A673 (cell line): ENCODE measurements at regions not wholly inside any gene's neighbourhood (a gene's known extent, or its start where the extent isn't known, plus 50 kb on each side); places are given as distances from the start of the nearest gene placed in this dataset.

Experiments used
- BruUV-seq: library from RNA; stranded (reverse); fragments of 400-500 nt; replicated peaks from 2 replicates; lab custom pipeline; 2021; lab: Mats Ljungman, UMichigan
- CTCF ChIA-PET: fragments of 300-600 bp; sonication (Branson Sonifier 250); formaldehyde crosslinking; loops from one replicate; lab custom pipeline; 2022; ENCODE audit warnings: antibody characterized with exemption; lab: Charles Lee
- POLR2A ChIA-PET: fragments of 300-600 bp; sonication (Branson Sonifier 250); formaldehyde crosslinking; loops from one replicate; lab custom pipeline; 2022; ENCODE audit warnings: antibody characterized with exemption; ENCODE audit not compliant: low non-redundant PET; lab: Charles Lee
- DNase-seq: peaks from one replicate; pipeline ENCODE4 v3.0.0-alpha.2; 2015; ENCODE audit warnings: low spot score
- H3K27ac ChIP-seq: fragments of 200-600 bp; sonication (generic); 2 replicates; pipeline ENCODE4 v1.5.1; 2016; ENCODE audit warnings: mixed run types, low read depth, mild to moderate bottlenecking, mixed read lengths, antibody characterized with exemption, low read length; ENCODE audit not compliant: poor library complexity, severe bottlenecking
- H3K27me3 ChIP-seq: fragments of 200-600 bp; sonication (generic); replicated peaks from 2 replicates; pipeline ENCODE4 v1.6.1; 2017; ENCODE audit warnings: mixed run types, low read depth, mild to moderate bottlenecking, mixed read lengths, antibody characterized with exemption, low read length; ENCODE audit not compliant: insufficient read depth, poor library complexity
- H3K36me3 ChIP-seq: fragments of 200-600 bp; sonication (generic); 2 replicates; pipeline ENCODE4 v1.6.1; 2016; ENCODE audit warnings: mixed run types, mild to moderate bottlenecking, mixed read lengths, antibody characterized with exemption, low read length; ENCODE audit not compliant: insufficient read depth, poor library complexity, severe bottlenecking
- H3K4me1 ChIP-seq: fragments of 200-600 bp; sonication (generic); 2 replicates; pipeline ENCODE4 v1.6.1; 2017; ENCODE audit warnings: mixed run types, mild to moderate bottlenecking, mixed read lengths, antibody characterized with exemption, low read length; ENCODE audit not compliant: insufficient read depth, poor library complexity, severe bottlenecking
- H3K4me3 ChIP-seq: fragments of 200-600 bp; sonication (generic); 2 replicates; pipeline ENCODE4 v1.5.1; 2016; ENCODE audit warnings: low read depth, mixed run types, mild to moderate bottlenecking, mixed read lengths, low read length; ENCODE audit not compliant: poor library complexity, severe bottlenecking
- H3K9me3 ChIP-seq: fragments of 200-600 bp; sonication (generic); 2 replicates; pipeline ENCODE4 v1.6.1; 2016; ENCODE audit warnings: mixed run types, low read depth, mild to moderate bottlenecking, mixed read lengths, antibody characterized with exemption, low read length; ENCODE audit not compliant: poor library complexity, severe bottlenecking
- CTCF ChIP-seq: fragments of 300-800, 200-600 bp; sonication (generic); conservative IDR thresholded peaks from 2 replicates; pipeline ENCODE4 v1.5.1; 2017; ENCODE audit warnings: low read depth, mild to moderate bottlenecking, antibody characterized with exemption, low read length, moderate library complexity, mixed read lengths
- EZH2 ChIP-seq: fragments of 200-600 bp; sonication (generic); IDR thresholded peaks from 2 replicates; pipeline ENCODE4 v1.6.1; 2017; ENCODE audit warnings: borderline replicate concordance, low read depth, mild to moderate bottlenecking, mixed read lengths, antibody characterized with exemption, low read length; ENCODE audit not compliant: poor library complexity, severe bottlenecking
- intact Hi-C: fragments of 100-400 bp; cut with micrococcal nuclease; formaldehyde crosslinking; loops from one replicate; pipeline ENCODE4 v1.10.0; 2022; ENCODE audit not compliant: unreplicated experiment

- ChIA-PET CTCF (no interaction called here), POLR2A (no interaction called here)
- no peak for DNase-seq
- Histone ChIP-seq H3K4me1 (no peaks in the 10 kb centered on the region), H3K36me3 (no peaks in the 10 kb centered on the region), H3K27me3 (no peaks in the 10 kb centered on the region), H3K27ac (no peak overlapping the region), H3K4me3 (no peak overlapping the region), H3K9me3 (no peaks in the 10 kb centered on the region)
- TF ChIP-seq EZH2 = no peak
- no peak for TF ChIP-seq CTCF
- no TSS peak for BruUV-seq
- intact Hi-C loops = no loop called here
Observed at GRCh38 chr4:111208970-111209369, 586.1 kb upstream of the PITX2 start.

GRCh38 chr4:111209706-111210105 is 586.8 kb upstream of the PITX2 start:
- TF ChIP-seq EZH2 (no peak), CTCF (no peak)
- no TSS peak for BruUV-seq

GRCh38 chr4:111210595-111210994 is 587.7 kb upstream of the PITX2 start:
- no TSS peak for BruUV-seq
- intact Hi-C loops = no loop called here
- H3K4me1 ChIP-seq = no peaks in the 10 kb centered on the region
- no peak overlapping the region for H3K27ac ChIP-seq
- TF ChIP-seq EZH2 (no peak), CTCF (no peak)
- no peaks in the 10 kb centered on the region for H3K27me3 ChIP-seq
- no peak for DNase-seq
- ChIA-PET POLR2A (no interaction called here), CTCF (no interaction called here)
- H3K9me3 ChIP-seq = no peaks in the 10 kb centered on the region
- no peak overlapping the region for H3K4me3 ChIP-seq
- H3K36me3 ChIP-seq = no peaks in the 10 kb centered on the region

More at GRCh38 chr4:111209706-111210105, 586.8 kb upstream of the PITX2 start:
- Histone ChIP-seq H3K36me3 (no peaks in the 10 kb centered on the region), H3K27me3 (no peaks in the 10 kb centered on the region), H3K27ac (no peak overlapping the region), H3K9me3 (no peaks in the 10 kb centered on the region), H3K4me1 (no peaks in the 10 kb centered on the region), H3K4me3 (no peak overlapping the region)
- POLR2A ChIA-PET = no interaction called here
- intact Hi-C loops = no loop called here
- DNase-seq = no peak
- CTCF ChIA-PET = no interaction called here
